ENCODE measurements at regions not wholly inside any gene's neighbourhood (a gene's known extent, or its start where the extent isn't known, plus 50 kb on each side); places are given as distances from the start of the nearest gene placed in this dataset.

DNA sequence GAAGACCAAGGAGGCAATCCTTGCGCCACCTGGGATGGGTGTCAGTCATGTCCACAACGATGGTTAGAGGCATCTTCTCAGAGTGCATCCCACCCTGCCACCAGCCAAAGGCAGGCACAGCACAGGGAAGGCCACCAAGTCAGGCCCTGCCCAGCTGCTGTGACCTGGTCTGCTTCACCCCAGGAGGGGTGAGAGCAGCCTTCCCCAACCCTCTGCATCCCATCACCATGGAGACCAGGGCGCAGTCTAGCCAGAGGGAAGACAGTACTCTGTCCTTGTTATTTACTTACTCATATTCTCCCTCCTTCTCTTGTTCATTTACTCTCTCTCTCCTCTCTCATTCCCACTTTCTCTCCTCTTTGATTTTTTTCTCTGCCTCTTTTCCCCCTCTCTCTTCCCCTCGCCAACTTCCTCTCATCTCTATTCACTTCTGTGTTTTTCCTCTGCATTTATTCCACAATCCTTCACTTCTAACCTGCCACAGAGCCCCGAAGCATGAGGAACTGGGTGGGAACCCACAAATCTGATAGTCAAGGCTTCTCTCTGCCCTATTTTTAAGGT is 749.4 kb downstream of the UQCRFS1 start:
- TF ChIP-seq, protein P1, sequence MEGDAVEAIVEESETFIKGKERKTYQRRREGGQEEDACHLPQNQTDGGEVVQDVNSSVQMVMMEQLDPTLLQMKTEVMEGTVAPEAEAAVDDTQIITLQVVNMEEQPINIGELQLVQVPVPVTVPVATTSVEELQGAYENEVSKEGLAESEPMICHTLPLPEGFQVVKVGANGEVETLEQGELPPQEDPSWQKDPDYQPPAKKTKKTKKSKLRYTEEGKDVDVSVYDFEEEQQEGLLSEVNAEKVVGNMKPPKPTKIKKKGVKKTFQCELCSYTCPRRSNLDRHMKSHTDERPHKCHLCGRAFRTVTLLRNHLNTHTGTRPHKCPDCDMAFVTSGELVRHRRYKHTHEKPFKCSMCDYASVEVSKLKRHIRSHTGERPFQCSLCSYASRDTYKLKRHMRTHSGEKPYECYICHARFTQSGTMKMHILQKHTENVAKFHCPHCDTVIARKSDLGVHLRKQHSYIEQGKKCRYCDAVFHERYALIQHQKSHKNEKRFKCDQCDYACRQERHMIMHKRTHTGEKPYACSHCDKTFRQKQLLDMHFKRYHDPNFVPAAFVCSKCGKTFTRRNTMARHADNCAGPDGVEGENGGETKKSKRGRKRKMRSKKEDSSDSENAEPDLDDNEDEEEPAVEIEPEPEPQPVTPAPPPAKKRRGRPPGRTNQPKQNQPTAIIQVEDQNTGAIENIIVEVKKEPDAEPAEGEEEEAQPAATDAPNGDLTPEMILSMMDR (IDR thresholded peaks at IDR 0.05 in 4 of 5, conservative IDR thresholded peaks at IDR 0.05 in 1 of 5), result no peak
- no peak for TF ChIP-seq POLR2A (IDR thresholded peaks at IDR 0.05)

All from gastrocnemius medialis (tissue), 4 donors.